ENCODE measurements at regions not wholly inside any gene's neighbourhood (a gene's known extent, or its start where the extent isn't known, plus 50 kb on each side); places are given as distances from the start of the nearest gene placed in this dataset.

DNA sequence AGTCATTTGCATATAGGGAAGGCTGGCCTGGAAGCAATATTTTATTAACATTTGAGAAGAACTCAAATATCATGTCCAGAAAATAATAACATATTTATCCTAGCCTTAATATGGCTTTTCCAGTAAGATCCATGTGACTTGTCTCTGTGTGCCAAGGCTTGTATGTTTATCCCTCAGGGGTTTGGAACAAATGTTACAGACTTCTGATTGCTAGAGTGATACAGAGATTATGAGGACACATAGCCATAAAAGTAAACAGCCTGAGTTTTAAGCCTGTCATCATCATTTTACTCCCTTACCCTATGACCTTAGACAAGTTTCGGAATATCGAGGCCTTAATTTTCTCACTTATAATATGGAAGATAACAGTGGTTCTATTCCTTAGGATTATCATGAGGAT is 338.1 kb downstream of the GPAT3 start:
- ChIA-PET CTCF (no interaction called here), POLR2A (no interaction called here)
- DNase-seq (no peak), ATAC-seq (ENCODE audit: poor library complexity) (no peak)
- no peaks in the 10 kb centered on the region for H3K27me3 ChIP-seq (ENCODE audit: control insufficient read depth in 1 of 2, insufficient read depth in 2 of 2, low read length in 2 of 2)
- H3K9me3 Mint-ChIP-seq = no peaks in the 10 kb centered on the region
- H3K27ac ChIP-seq (ENCODE audit: low read depth in 1 of 2, low read length in 2 of 2) = no peak overlapping the region
- H3K36me3 Mint-ChIP-seq (ENCODE audit: low read depth) = no peaks in the 10 kb centered on the region
- intact Hi-C loops (cut with DNase I, micrococcal nuclease) = no loop called here
- H3K36me3 ChIP-seq (ENCODE audit: insufficient read depth, low read length) = no peaks in the 10 kb centered on the region
- TF ChIP-seq, protein P1, sequence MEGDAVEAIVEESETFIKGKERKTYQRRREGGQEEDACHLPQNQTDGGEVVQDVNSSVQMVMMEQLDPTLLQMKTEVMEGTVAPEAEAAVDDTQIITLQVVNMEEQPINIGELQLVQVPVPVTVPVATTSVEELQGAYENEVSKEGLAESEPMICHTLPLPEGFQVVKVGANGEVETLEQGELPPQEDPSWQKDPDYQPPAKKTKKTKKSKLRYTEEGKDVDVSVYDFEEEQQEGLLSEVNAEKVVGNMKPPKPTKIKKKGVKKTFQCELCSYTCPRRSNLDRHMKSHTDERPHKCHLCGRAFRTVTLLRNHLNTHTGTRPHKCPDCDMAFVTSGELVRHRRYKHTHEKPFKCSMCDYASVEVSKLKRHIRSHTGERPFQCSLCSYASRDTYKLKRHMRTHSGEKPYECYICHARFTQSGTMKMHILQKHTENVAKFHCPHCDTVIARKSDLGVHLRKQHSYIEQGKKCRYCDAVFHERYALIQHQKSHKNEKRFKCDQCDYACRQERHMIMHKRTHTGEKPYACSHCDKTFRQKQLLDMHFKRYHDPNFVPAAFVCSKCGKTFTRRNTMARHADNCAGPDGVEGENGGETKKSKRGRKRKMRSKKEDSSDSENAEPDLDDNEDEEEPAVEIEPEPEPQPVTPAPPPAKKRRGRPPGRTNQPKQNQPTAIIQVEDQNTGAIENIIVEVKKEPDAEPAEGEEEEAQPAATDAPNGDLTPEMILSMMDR (IDR thresholded peaks at IDR 0.05) = no peak
- H3K4me1 ChIP-seq (ENCODE audit: insufficient read depth, low read length) = no peaks in the 10 kb centered on the region
- H3K27ac Mint-ChIP-seq = no peak overlapping the region
- no peaks in the 10 kb centered on the region for H3K9me3 ChIP-seq (ENCODE audit: control insufficient read depth in 1 of 2, insufficient read depth in 1 of 2, low read length in 2 of 2)
- H3K4me1 Mint-ChIP-seq (ENCODE audit: low read depth) = no peaks in the 10 kb centered on the region
- no peak overlapping the region for H3K4me3 ChIP-seq (ENCODE audit: low read length)
- H3K27me3 Mint-ChIP-seq = peaks cover 15% of the 10 kb centered on the region
- H3K4me3 Mint-ChIP-seq = no peak overlapping the region

- POLR2A ChIA-PET = no interaction called here
- intact Hi-C loops (cut with DNase I, micrococcal nuclease) = no loop called here
- Mint-ChIP-seq H3K36me3 (ENCODE audit: low read depth) (no peaks in the 10 kb centered on the region), H3K27me3 (peaks cover 11% of the 10 kb centered on the region), H3K9me3 (no peaks in the 10 kb centered on the region), H3K4me1 (ENCODE audit: low read depth) (no peaks in the 10 kb centered on the region), H3K27ac (no peak overlapping the region), H3K4me3 (no peak overlapping the region)
- CTCF ChIA-PET = no interaction called here
- Histone ChIP-seq H3K27me3 (ENCODE audit: control insufficient read depth in 1 of 2, insufficient read depth in 2 of 2, low read length in 2 of 2) (no peaks in the 10 kb centered on the region), H3K9me3 (ENCODE audit: control insufficient read depth in 1 of 2, insufficient read depth in 1 of 2, low read length in 2 of 2) (no peaks in the 10 kb centered on the region), H3K4me3 (ENCODE audit: low read length) (no peak overlapping the region), H3K4me1 (ENCODE audit: insufficient read depth, low read length) (no peaks in the 10 kb centered on the region), H3K36me3 (ENCODE audit: insufficient read depth, low read length) (no peaks in the 10 kb centered on the region), H3K27ac (ENCODE audit: low read depth in 1 of 2, low read length in 2 of 2) (no peak overlapping the region)
- ATAC-seq (ENCODE audit: poor library complexity) (no peak), DNase-seq (no peak)
- TF ChIP-seq, protein P1 (IDR thresholded peaks at IDR 0.05) = no peak
These were observed 334.5 kb downstream of the GPAT3 start for GRCh38 chr4:83870328-83870950.

DNA sequence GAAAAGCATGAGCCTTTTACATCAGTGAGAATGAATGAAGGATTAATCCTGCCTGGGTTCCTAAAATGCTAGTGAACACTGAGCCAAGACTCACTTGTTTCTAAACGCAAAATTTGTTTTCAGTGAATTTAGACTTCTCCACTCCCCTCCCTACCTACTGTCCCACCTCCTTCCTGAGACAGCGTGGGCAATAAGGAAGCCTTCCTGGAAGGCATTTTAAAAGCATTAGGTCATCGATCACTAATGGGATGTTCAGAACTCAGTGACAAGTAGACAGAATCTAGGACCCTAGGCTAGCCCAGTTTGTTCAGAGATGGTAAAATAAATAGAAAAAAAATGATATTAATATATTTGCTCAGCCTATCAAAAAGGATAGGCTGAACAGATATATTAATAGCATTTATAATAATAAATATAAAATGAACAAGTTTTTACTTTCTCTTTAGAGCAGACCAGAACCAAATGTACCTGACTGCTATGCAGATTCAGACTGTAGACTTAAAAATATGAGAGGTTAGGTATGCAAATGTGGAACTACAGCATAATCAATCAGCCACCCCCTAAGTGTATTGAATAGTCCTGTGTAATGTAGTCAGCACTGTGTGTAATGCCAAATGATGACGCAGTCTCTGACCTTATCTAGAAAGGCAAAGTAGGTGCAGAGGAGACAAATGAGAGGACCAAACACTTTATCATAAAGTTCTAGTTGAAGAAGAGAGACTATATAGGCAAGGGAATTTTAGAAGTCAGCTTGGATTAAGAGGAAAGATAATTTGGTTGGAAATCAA is 331.1 kb downstream of the GPAT3 start:
- Mint-ChIP-seq H3K4me3 (no peak overlapping the region), H3K9me3 (no peaks in the 10 kb centered on the region), H3K27ac (no peak overlapping the region), H3K4me1 (ENCODE audit: low read depth) (no peaks in the 10 kb centered on the region), H3K27me3 (peaks cover 2% of the 10 kb centered on the region), H3K36me3 (ENCODE audit: low read depth) (no peaks in the 10 kb centered on the region)
- no peaks in the 10 kb centered on the region for H3K4me1 ChIP-seq (ENCODE audit: insufficient read depth, low read length)
- H3K4me3 ChIP-seq (ENCODE audit: low read length) = no peak overlapping the region
- ChIA-PET POLR2A (no interaction called here), CTCF (no interaction called here)
- ATAC-seq (ENCODE audit: poor library complexity) (no peak), DNase-seq (no peak)
- intact Hi-C loops (cut with DNase I, micrococcal nuclease) = no loop called here
- no peak overlapping the region for H3K27ac ChIP-seq (ENCODE audit: low read depth in 1 of 2, low read length in 2 of 2)
- no peaks in the 10 kb centered on the region for H3K9me3 ChIP-seq (ENCODE audit: control insufficient read depth in 1 of 2, insufficient read depth in 1 of 2, low read length in 2 of 2)
- TF ChIP-seq, protein P1 (IDR thresholded peaks at IDR 0.05) = no peak
- H3K36me3 ChIP-seq (ENCODE audit: insufficient read depth, low read length) = no peaks in the 10 kb centered on the region
- H3K27me3 ChIP-seq (ENCODE audit: control insufficient read depth in 1 of 2, insufficient read depth in 2 of 2, low read length in 2 of 2) = no peaks in the 10 kb centered on the region
